ENCODE measurements at regions not wholly inside any gene's neighbourhood (a gene's known extent, or its start where the extent isn't known, plus 50 kb on each side); places are given as distances from the start of the nearest gene placed in this dataset.

GRCh38 chr9:26747611-26748010, 145.0 kb downstream of the CAAP1 start:
- TF ChIP-seq ZFP30 (CRISPR knock-in tag; IDR thresholded peaks at IDR 0.05): no peak
- TF ChIP-seq RARB (CRISPR knock-in tag; IDR thresholded peaks at IDR 0.05): no peak
- TF ChIP-seq GLIS3 (CRISPR knock-in tag; IDR thresholded peaks at IDR 0.05): no peak
- TF ChIP-seq TSHZ2 (CRISPR knock-in tag; IDR thresholded peaks at IDR 0.05): no peak
- no peak for TF ChIP-seq CREB5 (CRISPR knock-in tag; IDR thresholded peaks at IDR 0.05; ENCODE audit: low read depth)
- TF ChIP-seq PATZ1 (CRISPR knock-in tag; IDR thresholded peaks at IDR 0.05; ENCODE audit: borderline replicate concordance): no peak
- TF ChIP-seq PPARA (CRISPR knock-in tag; IDR thresholded peaks at IDR 0.05; ENCODE audit: borderline replicate concordance): no peak
- no peak for TF ChIP-seq ISL1 (CRISPR knock-in tag; IDR thresholded peaks at IDR 0.05)
- no peak for TF ChIP-seq SNAI2 (CRISPR knock-in tag; IDR thresholded peaks at IDR 0.05)
- no peak for TF ChIP-seq POU6F1 (CRISPR knock-in tag; IDR thresholded peaks at IDR 0.05; ENCODE audit: borderline replicate concordance, low read depth)
- no peak for TF ChIP-seq CSDC2 (CRISPR knock-in tag; IDR thresholded peaks at IDR 0.05)
- TF ChIP-seq ARNTL (CRISPR knock-in tag; IDR thresholded peaks at IDR 0.05; ENCODE audit: borderline replicate concordance, low read depth): no peak
- no peak for TF ChIP-seq ESRRG (CRISPR knock-in tag; IDR thresholded peaks at IDR 0.05)
- no peak for TF ChIP-seq TOX (CRISPR knock-in tag; IDR thresholded peaks at IDR 0.05; ENCODE audit: borderline replicate concordance)

All from SK-N-SH treated with all-trans-retinoic acid at 6 μM for 48 hours (cell line).